ENCODE measurements at regions not wholly inside any gene's neighbourhood (a gene's known extent, or its start where the extent isn't known, plus 50 kb on each side); places are given as distances from the start of the nearest gene placed in this dataset.

GRCh38 chr12:59173695-59174094 is 253.4 kb upstream of the LRIG3 start:
- TF ChIP-seq, protein P1, sequence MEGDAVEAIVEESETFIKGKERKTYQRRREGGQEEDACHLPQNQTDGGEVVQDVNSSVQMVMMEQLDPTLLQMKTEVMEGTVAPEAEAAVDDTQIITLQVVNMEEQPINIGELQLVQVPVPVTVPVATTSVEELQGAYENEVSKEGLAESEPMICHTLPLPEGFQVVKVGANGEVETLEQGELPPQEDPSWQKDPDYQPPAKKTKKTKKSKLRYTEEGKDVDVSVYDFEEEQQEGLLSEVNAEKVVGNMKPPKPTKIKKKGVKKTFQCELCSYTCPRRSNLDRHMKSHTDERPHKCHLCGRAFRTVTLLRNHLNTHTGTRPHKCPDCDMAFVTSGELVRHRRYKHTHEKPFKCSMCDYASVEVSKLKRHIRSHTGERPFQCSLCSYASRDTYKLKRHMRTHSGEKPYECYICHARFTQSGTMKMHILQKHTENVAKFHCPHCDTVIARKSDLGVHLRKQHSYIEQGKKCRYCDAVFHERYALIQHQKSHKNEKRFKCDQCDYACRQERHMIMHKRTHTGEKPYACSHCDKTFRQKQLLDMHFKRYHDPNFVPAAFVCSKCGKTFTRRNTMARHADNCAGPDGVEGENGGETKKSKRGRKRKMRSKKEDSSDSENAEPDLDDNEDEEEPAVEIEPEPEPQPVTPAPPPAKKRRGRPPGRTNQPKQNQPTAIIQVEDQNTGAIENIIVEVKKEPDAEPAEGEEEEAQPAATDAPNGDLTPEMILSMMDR (IDR thresholded peaks at IDR 0.05; ENCODE audit: low read length): no peak
- TF ChIP-seq EZH2 (IDR thresholded peaks at IDR 0.05; ENCODE audit: borderline replicate concordance, low read length): no peak
- Histone ChIP-seq H3K27ac (ENCODE audit: low read depth, low read length, poor library complexity, severe bottlenecking) (no peak overlapping the region), H3K79me2 (ENCODE audit: insufficient read depth, low read length) (no peaks in the 10 kb centered on the region), H2AFZ (ENCODE audit: low read length) (no peak overlapping the region), H4K20me1 (ENCODE audit: insufficient read depth, low read length) (no peaks in the 10 kb centered on the region), H3K9me3 (ENCODE audit: low read length) (no peaks in the 10 kb centered on the region), H3K4me2 (ENCODE audit: low read length) (no peak overlapping the region), H3K9me2 (ENCODE audit: low read depth, low read length) (no peaks in the 10 kb centered on the region), H3K9ac (ENCODE audit: low read length) (no peak overlapping the region), H3K27me3 (ENCODE audit: insufficient read depth, low read length) (no peaks in the 10 kb centered on the region), H3F3A (ENCODE audit: insufficient read depth, low read length) (no peaks in the 10 kb centered on the region), H3K4me3 (ENCODE audit: low read depth, low read length, poor library complexity, severe bottlenecking) (no peak overlapping the region), H3K36me3 (ENCODE audit: insufficient read depth, low read length) (no peaks in the 10 kb centered on the region), H3K4me1 (ENCODE audit: insufficient read depth, low read length, severe bottlenecking) (no peaks in the 10 kb centered on the region)

DNA sequence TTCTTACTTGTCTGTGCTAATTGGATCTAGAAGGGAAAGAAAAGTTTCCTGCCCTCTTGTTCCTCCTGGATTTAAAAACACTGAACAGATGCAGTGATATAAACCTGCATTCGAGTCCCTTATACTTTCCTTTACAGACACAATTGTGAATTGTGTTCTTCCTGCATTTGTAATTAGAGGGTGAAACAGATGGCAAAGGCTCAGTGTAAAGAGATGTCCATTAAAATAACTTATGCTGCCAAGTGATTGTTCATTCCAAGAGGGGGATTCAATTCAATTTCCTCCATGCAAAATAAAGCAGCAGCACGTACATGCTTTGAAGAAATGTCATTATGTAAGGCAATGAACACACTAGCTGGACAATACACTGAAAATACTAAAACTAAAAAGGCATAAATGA is 248.3 kb upstream of the LRIG3 start:
- TF ChIP-seq, protein P1 (IDR thresholded peaks at IDR 0.05; ENCODE audit: low read length): no peak
- TF ChIP-seq EZH2 (IDR thresholded peaks at IDR 0.05; ENCODE audit: borderline replicate concordance, low read length): no peak
- H3K4me1 ChIP-seq (ENCODE audit: insufficient read depth, low read length, severe bottlenecking): no peaks in the 10 kb centered on the region
- no peaks in the 10 kb centered on the region for H3K9me3 ChIP-seq (ENCODE audit: low read length)
- no peaks in the 10 kb centered on the region for H3K36me3 ChIP-seq (ENCODE audit: insufficient read depth, low read length)
- H3K4me3 ChIP-seq (ENCODE audit: low read depth, low read length, poor library complexity, severe bottlenecking): no peak overlapping the region
- H2AFZ ChIP-seq (ENCODE audit: low read length): no peak overlapping the region
- no peak overlapping the region for H3K27ac ChIP-seq (ENCODE audit: low read depth, low read length, poor library complexity, severe bottlenecking)
- no peaks in the 10 kb centered on the region for H3K9me2 ChIP-seq (ENCODE audit: low read depth, low read length)
- no peaks in the 10 kb centered on the region for H3K27me3 ChIP-seq (ENCODE audit: insufficient read depth, low read length)
- no peaks in the 10 kb centered on the region for H3F3A ChIP-seq (ENCODE audit: insufficient read depth, low read length)
- no peaks in the 10 kb centered on the region for H4K20me1 ChIP-seq (ENCODE audit: insufficient read depth, low read length)
- no peaks in the 10 kb centered on the region for H3K79me2 ChIP-seq (ENCODE audit: insufficient read depth, low read length)
- H3K9ac ChIP-seq (ENCODE audit: low read length): no peak overlapping the region
- no peak overlapping the region for H3K4me2 ChIP-seq (ENCODE audit: low read length)

DNA sequence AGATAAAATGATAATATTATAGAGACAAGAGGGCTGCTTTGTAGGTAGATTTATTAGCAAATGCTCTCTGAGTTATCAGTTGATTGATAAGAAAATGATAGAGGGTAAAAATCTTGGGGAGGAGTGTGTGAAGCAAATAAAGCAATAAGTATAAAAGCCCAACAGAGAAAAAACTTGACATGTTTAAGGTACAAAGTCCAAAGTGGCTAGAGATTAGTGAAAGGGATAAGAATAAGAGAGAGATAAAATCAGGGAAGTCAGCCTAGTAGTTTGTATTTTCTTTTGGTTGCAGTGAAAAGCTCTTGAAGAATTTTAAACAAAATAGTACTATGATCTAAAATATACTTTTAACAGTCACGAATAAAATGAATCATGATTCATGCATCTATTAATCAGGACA is 246.2 kb upstream of the LRIG3 start:
- Histone ChIP-seq H3K4me1 (ENCODE audit: insufficient read depth, low read length, severe bottlenecking) (no peaks in the 10 kb centered on the region), H2AFZ (ENCODE audit: low read length) (no peak overlapping the region), H3K36me3 (ENCODE audit: insufficient read depth, low read length) (no peaks in the 10 kb centered on the region), H3K9me2 (ENCODE audit: low read depth, low read length) (no peaks in the 10 kb centered on the region), H3K27ac (ENCODE audit: low read depth, low read length, poor library complexity, severe bottlenecking) (no peak overlapping the region), H3K9ac (ENCODE audit: low read length) (no peak overlapping the region), H3K4me3 (ENCODE audit: low read depth, low read length, poor library complexity, severe bottlenecking) (no peak overlapping the region), H3K79me2 (ENCODE audit: insufficient read depth, low read length) (no peaks in the 10 kb centered on the region), H3F3A (ENCODE audit: insufficient read depth, low read length) (no peaks in the 10 kb centered on the region), H4K20me1 (ENCODE audit: insufficient read depth, low read length) (no peaks in the 10 kb centered on the region), H3K9me3 (ENCODE audit: low read length) (no peaks in the 10 kb centered on the region), H3K4me2 (ENCODE audit: low read length) (no peak overlapping the region), H3K27me3 (ENCODE audit: insufficient read depth, low read length) (no peaks in the 10 kb centered on the region)
- no peak for TF ChIP-seq EZH2 (IDR thresholded peaks at IDR 0.05; ENCODE audit: borderline replicate concordance, low read length)
- TF ChIP-seq, protein P1 (IDR thresholded peaks at IDR 0.05; ENCODE audit: low read length): no peak

Data from OCI-LY1 (cell line).